HG02885 (cell line): ENCODE measurements at regions not wholly inside any gene's neighbourhood (a gene's known extent, or its start where the extent isn't known, plus 50 kb on each side); places are given as distances from the start of the nearest gene placed in this dataset.

ENCODE experiments used
- ATAC-seq: cut with Tn5 transposase; IDR thresholded peaks from one replicate; pipeline ENCODE4 v1.9.1; 2021; ENCODE audit warnings: mild to moderate bottlenecking; ENCODE audit not compliant: unreplicated experiment, poor library complexity

- ATAC-seq = no peak
These were observed 117.6 kb upstream of the PLEKHG7 start for GRCh38 chr12:92585115-92585727.

DNA sequence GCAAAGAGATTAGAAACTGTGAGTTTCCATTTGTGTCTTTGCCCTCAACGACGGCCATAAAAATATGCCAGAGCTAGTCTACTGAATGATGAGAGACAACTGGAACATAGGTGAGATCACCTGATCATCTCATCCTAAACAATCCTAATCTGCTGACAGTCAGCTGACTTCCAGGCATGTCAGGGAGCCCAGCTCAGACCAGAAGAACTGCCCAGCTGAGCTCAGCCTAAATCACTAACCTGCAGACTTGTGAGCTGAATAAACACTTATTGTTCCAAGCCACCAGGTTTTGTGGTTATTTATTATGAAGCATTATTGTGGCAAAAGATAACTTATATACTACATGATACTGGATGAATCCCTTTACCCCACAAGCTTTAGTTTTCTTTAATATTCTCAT, 118.9 kb upstream of the PLEKHG7 start:
- no peak for ATAC-seq

- ATAC-seq = no peak
These were observed 119.9 kb upstream of the PLEKHG7 start for GRCh38 chr12:92582893-92583292.

DNA sequence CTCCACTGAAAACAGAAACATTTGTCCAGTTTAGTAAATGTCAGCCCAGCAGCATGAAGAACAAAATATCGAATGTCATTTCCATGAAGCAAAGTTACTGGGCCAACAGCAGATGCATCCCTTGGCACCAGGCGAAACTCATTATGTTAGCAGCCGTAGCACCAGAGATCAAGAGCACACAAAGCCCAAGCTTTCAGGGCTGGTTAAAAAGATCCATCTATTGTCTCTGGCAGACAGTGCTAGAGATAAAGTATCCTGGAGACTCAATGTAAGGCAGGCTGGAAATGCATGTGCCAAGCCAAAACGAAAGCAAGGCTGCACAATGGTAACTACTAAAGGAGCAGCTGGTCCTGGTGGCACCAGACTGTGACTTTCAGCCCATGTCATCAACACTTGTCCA, 120.3 kb upstream of the PLEKHG7 start:
- ATAC-seq = no peak

DNA sequence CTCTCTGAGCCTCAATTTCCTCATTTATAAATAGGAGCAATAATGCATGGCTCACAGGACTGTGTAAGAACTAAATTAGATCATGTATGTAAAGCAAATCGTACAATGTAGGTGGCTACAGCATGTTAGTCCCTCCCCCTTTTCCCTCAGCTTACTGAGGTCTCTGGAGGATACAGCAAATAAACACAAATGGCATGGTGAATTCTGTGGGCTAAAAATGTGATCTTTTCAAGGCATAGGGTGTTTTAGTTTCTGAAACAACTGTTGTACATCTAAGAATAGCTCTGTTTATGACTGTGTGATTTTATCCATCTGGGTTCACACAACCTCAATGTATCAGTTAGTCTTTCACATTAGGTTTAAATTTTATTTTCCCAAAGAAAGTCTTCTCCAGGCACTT, 121.2 kb upstream of the PLEKHG7 start:
- no peak for ATAC-seq

- ATAC-seq = no peak
These were observed 127.7 kb upstream of the PLEKHG7 start for GRCh38 chr12:92574911-92575570.

DNA sequence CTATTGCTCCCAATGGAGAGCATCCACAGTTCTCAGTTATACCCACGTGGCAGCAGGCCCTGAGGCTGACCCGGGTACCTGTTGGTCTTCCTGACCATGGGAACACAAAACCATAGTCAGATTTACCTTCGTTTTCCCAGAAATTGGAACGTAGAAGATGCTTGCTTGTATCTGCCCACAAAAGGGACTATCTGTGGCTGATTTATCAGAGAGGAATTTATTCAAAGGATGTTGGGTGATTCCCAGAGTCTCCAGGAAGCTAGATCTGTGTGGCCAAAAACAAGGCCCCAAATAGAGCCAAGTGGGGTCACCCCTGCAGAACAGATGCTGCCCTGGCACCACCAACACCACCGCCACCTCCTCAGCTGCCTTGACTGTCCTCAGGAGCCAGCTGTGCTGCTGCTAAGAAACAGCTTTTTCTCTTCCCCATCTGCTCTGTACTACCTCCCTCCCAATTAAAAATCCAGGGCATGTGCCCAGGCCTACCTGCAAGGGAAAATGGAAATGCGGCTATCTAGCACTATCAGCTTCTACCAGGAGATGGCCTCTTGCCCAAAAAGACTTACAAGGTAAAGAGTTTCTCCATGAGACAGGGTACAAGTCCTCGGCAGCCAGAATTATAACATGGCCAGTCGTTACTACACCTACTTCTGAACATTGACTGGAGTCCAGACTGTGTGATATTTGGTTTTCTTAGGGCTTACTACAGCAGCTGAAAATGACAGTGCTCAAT, 128.6 kb upstream of the PLEKHG7 start:
- no peak for ATAC-seq

GRCh38 chr12:92573104-92573503, 129.7 kb upstream of the PLEKHG7 start:
- ATAC-seq = no peak

DNA sequence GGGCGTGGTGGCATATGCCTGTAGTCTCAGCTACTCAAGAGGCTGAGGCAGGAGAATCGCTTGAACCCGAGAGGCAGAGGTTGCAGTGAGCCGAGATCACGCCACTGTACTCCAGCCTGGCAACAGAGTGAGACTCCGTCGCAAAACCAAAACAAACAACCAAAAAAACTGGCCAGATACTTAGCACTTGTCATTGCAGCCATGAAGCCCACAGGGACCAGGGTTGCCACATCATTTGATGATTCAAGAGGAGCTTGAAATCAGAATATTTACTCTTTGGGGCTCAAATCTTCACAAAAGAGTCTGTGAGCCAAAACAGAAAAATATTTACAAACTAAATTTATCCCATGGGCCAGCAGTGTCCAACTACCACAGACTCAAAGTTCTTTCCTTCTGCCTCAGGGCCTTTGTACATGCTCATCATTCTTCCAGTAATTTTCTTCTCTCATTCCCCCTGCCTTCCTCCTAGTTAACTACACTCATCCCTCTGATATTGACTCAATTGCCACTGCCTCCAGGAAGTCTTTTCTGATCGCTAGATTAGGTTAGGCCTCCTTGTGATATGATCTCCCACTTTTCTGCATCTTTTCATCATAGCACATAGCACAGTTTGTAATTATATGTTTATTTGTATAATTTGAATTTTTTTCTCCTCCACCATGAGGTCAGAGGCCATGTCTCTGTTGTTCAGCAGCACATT, 130.8 kb upstream of the PLEKHG7 start:
- no peak for ATAC-seq

- no peak for ATAC-seq
These were observed 131.6 kb upstream of the PLEKHG7 start for GRCh38 chr12:92571169-92571568.

DNA sequence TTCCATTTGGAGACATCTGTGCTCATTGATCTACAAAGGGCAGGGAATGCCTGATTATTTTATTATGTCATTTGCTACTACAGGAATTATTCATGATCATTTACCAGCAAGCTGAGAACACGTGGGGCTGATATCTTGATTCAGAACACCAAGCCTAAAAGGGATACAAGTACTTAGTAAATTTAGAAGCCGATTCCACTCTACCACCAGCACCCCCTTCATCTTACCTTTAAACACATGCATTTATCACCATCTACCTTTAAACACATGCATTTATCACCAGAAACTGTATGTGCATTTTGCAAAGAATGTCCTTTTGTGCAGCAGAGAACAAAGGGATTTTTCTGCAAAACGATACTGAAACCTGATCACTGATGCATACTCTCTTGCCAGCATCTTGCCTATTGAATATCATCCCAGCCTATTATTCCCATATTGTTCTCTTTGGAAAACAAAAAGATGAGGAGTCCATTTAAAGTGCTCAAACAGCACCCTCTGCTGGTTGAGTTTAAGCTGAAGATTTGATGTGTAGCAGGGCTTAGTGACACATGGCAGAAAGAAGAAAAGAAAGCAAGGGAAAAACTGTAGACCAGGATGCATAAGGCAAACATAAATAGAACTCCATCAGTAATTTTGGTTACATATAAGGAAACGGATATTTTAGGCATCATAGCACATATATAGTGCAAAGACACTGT, 132.6 kb upstream of the PLEKHG7 start:
- ATAC-seq = peak; percentile 93

DNA sequence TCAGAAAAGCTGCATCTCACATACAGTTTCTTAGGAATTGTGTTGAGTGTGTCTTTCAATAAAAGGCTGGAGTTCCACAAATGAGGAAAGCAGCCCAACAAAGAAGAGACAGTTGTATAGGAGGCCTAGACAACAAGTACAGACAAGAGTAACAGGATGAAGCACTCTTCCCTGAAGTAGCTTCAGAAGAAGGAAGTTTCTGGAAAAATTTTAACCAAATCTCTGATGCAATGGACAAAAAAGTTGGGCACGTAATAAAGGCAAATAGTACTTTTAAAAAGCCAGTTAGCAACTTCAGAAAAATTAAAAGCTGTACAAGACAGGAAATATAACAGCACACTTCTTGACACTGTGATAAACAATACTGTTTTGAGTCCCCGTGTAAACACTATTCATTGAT, 134.1 kb upstream of the PLEKHG7 start:
- no peak for ATAC-seq

DNA sequence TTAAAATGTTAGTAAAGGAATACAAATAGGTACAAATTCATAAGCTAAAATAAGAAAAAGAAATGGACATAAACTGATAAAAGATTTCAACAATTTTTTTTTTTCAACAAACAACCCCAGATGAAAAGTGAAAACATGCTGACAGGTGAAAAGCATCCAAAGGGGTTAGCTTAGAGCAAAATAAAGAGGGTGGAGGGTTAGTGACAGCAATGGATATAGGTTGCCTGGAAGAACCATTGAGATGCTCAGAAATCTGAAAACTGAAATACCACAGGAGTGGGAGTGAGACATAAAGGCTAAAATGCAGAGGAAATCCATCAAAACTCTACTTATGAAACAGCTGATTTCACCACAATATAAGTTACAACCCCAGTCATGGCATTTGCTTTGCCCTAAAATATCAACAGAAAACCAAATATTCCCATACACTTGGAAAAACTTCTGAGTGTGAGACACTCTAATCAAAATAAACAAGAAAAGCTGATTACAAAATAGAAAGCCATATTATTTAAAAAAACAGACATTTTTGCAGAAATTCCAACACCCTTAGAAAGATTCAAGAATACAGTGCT, 136.3 kb upstream of the PLEKHG7 start:
- no peak for ATAC-seq

- no peak for ATAC-seq
These were observed 139.0 kb upstream of the PLEKHG7 start for GRCh38 chr12:92563819-92564218.

DNA sequence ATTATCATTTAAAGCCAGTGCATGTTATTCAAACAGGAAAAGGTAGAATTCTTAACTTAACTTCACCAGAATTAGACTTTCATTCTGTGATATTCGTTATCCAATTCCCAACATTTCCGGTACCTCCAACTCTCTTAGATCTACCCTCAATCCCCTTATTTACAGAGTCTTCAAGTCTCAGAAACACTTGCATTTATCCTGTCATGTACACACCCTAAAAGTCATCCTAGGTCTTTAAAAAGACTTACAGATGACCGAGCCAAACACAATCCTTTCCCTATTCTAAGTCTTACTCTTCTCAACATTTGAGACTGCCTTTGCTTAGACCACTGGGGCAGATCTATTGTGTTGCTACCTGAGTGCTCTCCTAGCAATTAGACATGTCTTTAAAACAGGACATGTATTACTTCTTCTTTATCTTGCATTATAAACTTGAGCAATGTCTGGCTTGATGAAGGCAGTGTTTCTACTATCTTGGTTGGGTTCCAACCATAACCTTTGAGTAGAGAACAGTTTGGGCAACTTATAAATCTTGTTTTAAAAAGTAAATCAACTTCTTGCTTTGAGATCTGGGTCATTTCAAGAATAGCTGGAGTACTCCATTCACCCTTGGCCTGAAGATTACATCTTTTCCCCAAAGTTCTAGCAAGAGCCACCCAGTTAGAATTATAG, 140.6 kb upstream of the PLEKHG7 start:
- no peak for ATAC-seq

DNA sequence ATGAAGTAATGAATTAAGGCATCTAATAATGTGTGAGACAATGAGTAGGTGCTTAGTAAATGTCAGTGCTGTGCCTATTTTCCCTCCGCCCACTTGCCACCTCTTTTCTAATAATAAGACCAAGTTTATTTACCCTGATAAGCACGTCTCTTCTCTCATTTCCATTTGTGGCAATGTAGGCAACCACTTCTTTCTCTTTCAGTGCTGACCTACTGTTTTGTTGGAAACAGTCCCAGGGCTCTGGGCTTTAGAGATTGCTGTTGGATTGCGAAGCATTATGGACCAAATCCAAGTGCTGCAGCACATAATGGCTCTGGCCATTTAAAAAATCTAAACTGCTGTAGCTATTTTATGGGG, 141.3 kb upstream of the PLEKHG7 start:
- ATAC-seq = no peak

DNA sequence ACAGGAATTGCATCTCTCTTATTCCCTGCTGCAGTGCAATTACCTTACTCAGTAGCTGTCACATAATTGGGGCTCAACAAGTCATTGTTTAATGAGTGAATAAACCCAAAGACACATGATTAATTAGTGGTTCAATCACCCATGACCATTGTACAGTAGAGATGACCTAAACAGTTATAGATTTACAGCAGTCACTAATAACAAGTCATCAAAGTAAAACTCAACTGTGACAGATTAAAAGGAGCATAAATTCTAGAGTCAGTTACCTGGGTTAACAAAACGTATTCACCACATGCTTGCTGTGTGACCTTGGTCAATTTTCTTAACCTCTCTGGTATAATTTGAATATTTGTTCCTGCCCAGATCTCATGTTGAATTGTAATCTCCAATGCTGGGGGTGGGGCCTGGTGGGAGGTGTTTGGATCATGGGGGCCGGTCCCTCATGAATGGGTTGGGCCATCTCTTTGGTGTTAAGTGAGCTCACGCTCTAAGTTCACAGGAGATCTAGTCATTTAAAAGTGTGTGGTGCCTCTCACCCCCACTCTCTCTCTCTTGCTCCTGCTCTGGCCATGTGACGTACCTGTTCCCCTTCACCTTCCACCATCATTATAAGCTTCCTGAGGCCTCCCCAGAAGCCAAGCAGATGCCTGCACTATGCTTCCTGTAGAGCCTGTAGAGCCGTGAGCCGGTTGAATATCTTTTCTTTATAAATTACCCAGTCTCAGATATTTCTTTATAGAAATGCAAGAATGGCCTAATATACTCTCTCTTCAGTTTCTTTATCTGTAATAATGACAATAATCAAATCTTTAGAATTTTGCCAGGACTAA, 141.9 kb upstream of the PLEKHG7 start:
- no peak for ATAC-seq

- ATAC-seq = peak; percentile 31
These were observed 144.0 kb upstream of the PLEKHG7 start for GRCh38 chr12:92558806-92559205.

DNA sequence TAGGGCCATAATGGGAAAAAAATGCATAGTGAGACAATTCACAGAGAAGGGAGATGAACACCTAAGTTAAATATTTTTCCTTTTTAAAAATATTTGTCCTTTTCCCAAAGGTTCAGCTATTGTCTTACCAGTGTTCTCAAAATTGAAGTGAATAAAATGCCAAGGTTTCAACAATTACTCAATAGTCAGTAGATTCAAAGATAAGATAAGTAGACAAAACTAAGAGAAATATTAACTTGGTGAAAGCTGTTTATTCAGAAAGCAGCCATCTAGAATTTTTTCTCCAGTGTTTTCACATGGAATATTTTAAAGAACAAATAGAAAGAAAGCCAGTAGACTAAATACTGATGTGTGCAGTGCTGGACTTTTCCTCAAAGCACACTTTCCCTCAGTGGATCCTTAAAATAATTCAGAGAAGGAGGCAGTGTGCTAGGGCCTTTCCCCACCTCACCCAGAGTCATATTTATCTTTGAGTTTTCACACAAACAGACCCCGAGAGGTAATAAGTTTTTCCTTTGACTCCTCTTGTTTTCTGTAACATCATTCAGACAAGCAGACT, 144.5 kb upstream of the PLEKHG7 start:
- peak; percentile 6 for ATAC-seq
